NCI-H187 (cell line): ENCODE measurements at regions not wholly inside any gene's neighbourhood (a gene's known extent, or its start where the extent isn't known, plus 50 kb on each side); places are given as distances from the start of the nearest gene placed in this dataset.
A peak's percentile ranks its signal among the peaks of the same experiment; 100 is the strongest.
"Not testable (repeated sequence)": the region's sequence is repeated elsewhere in the genome, so short reads cannot be mapped to it uniquely, and the experiment has no call there.

ENCODE experiments used
- DNase-seq, 2 experiments: peaks; one replicate each; lab custom pipeline; 2025; lab: John Stamatoyannopoulos, UW

GRCh38 chr6:22106961-22107360, 189.9 kb downstream of the PRL start:
- DNase-seq, result no peak

DNA sequence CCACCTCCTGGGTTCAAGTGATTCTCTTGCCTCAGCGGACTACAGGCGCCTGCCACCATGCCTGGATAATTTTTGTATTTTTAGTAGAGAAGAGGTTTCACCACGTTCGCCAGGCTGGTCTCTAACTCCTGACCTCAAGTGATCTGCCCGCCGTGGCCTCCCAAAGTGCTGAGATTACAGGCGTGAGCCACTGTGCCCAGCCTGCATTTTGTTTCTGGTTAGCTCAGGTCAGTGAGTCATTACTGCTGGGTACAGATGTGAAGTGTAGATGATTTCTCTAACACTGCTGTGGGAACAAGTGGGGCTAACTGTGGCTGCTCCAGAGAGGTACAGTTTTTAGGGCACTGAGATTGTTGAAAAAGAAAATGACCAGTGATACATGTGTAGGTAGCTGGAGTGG, 188.6 kb downstream of the PRL start:
- no peak for DNase-seq

DNA sequence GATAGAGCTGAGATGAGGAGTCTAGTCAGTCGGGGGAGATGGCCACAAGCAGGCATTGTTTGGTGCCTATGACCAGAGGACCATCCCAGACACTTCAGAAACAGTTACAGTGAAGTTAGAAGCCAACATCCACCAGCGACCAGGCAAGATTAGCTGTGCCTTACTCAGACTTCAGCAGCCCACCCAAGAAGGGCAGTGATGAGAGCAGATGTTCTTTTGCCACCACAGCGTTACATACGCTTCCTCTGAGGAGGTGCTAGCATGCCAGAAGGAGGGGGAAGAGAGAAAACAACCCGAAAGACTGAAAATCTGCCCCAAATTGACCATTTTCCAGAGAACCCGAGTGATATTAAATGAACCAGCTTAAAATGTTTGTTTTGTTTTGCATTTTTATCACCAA, 186.8 kb downstream of the PRL start:
- no peak for DNase-seq

DNA sequence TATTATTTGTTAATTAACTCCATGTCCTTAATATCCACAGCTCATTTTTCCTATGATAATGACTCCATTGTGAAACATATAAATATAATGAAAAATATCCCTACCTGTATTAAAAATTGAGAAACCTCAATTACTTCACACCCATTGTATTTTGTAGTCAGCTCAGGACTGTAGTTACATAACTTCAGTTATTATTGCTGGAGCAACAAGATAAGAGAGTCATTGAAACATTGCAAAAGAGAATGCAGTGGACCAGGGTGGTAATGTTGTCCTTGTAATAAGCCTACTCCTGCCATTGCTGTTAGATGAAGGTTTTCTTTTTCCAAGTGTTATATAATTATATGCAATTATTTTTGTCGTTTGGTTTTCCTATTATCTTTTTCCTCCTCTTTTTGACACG, 184.4 kb downstream of the PRL start:
- no peak for DNase-seq

GRCh38 chr6:22113026-22113766, 183.6 kb downstream of the PRL start:
- DNase-seq, result no peak

- DNase-seq, result no peak
Measured at GRCh38 chr6:22115559-22115958, 181.3 kb downstream of the PRL start.

DNA sequence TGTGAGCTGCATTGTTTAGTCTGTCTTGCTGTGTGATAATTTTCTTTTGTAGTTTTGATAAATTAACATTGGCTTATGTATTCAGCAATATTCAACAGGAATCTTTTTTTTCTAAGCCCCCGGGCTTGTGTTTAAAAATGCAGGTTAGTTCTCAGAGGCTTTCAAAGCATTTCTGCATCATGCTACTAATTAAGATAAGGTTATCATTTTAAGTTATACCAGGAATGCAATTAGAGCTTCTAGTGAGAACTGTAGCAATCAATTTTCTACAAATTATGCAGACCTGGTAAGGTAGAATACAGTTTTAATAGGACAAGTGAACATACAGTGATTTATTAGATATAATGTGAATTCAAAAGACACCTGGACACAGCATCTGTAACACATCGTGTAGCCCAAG, 179.2 kb downstream of the PRL start:
- no peak for DNase-seq

- no peak for DNase-seq
Measured at GRCh38 chr6:22119500-22119899, 177.3 kb downstream of the PRL start.

GRCh38 chr6:22124756-22125155, 172.1 kb downstream of the PRL start:
- DNase-seq, result no peak

GRCh38 chr6:22126910-22127309, 169.9 kb downstream of the PRL start:
- DNase-seq, result no peak

DNA sequence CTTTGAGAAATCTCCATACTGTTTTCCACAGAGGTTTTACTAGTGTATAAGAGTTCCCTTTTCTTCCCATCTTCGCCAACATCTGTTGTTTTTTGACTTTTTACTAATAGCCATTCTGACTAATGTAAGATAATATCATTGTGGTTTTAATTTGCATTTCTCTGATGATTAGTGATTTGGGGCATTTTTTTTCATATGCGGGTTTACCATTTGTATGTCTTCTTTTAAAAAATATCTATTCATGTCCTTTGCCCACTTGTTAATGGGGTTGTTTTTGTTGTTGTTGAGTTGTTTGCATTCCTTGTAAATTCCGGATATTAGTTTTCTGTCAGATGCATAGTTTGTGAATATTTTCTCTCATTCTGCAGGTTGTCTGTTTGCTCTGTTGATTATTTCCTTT, 167.1 kb downstream of the PRL start:
- DNase-seq, result no peak

GRCh38 chr6:22132656-22133055, 164.2 kb downstream of the PRL start:
- no peak for DNase-seq

DNA sequence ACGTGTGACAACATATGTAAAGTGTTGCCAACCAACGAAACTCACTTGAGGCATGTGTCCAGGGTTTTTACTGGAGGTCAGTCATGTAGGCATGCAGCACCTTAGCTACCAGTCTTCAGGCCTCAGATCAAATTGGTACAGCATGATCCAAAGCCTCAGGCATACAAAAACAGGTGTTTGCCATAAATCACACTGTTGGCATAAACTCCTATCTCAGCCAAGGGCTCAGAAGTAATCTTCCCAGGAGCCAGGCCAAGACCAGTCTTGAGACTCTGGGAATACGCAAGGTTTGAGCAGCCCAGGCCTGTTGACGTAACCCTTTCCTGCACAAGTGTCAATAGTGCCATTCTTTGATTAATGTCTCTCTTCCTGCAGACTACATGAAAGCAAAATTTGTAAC, 163.5 kb downstream of the PRL start:
- DNase-seq, result no peak

DNA sequence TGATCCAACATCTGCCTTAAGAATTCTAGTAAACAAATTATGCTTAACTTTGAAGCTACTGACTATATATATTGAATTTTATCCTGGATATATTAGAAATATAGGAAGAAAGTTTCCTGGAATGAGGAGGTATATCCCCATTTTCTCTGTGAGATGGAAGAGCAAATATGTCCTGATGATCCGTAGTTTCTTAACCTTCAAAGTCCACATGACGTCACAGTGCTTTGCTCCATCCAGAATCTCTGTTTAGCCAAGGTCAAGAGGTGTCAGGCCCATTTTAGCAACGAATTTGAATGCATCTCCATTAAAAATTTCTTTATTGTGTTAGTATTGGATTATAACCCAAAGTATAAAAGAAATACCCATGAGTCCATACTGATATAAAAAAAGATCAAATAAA, 162.5 kb downstream of the PRL start:
- DNase-seq, result no peak

GRCh38 chr6:22135395-22135794, 161.4 kb downstream of the PRL start:
- no peak for DNase-seq

DNA sequence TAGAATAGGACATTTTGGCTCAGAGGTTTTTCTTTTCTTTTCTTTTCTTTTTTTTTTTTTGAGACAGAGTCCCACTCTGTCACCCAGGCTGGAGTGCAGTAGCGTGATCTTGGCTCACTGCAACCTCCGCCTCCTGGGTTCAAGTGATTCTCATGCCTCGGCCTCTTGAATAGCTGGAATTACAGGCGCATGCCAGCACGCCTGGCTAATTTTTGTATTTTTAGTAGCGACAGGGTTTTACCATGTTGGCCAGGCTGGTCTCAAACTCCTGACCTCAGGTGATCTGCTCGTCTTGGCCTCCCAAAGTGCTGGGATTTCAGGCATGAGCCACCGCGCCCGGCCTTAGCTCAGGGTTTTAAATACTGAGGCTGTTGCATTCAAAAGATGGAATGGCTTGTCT, 156.1 kb downstream of the PRL start:
- not testable (repeated sequence) for DNase-seq

DNA sequence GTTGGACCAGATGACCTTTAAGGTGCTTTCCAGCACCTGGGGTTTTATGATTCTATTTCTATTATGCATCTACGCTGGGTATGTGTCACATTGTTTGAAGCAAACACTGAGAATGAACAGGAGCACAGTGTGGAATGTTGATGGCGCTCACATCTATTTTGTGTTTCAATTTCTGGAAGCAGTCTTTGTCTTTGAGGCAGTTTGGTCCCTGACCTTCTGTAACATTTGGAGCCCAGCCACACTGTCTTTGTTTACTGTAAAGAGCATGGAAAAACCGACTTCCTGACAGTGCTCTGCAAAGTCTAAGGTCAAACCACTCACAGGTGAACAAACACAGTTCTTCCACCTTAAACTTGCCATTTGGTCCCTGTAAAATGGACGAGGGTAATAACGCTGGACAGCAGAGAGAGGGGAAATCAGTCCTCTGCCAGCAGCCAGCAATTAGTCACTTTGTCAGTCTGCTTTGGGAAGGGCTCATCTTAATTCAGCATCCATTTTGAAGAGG, 155.5 kb downstream of the PRL start:
- peak in 1 of 2 experiments; percentile 19 for DNase-seq

DNA sequence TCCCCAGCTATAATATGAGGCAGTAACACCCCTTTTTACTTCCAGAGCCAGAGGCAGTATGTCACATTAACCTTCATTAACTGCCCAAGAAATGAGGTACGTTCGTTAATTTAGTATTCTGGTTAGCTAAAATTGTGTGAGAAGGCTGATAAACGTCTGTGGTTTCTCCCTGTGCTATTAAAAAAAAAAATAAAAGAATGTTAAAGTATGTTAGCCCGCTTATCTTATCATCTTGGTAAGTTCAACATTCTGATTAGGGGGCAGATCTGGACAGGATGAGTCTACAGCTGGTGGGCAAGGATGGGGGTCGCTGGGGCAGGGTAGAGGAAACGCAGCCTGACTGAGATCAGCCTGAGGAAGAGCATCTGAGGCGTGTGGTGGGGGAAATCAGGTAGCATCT, 154.0 kb downstream of the PRL start:
- DNase-seq, result no peak

- DNase-seq, result no peak
Measured at GRCh38 chr6:22145376-22145775, 151.5 kb downstream of the PRL start.

GRCh38 chr6:22145823-22146677, 150.8 kb downstream of the PRL start:
- DNase-seq, result no peak

GRCh38 chr6:22146678-22146930, 150.2 kb downstream of the PRL start:
- DNase-seq, result no peak

- DNase-seq, result no peak
Measured at GRCh38 chr6:22146931-22147701, 149.7 kb downstream of the PRL start.
